Mesendoderm (in vitro differentiated cells): ENCODE measurements at regions not wholly inside any gene's neighbourhood (a gene's known extent, or its start where the extent isn't known, plus 50 kb on each side); places are given as distances from the start of the nearest gene placed in this dataset.

ENCODE experiments used
- DNase-seq: peaks from one replicate; pipeline ENCODE4 v3.0.0; 2013
- H2AK5ac ChIP-seq: 2 replicates; pipeline ENCODE4 v1.6.1; 2013; ENCODE audit warnings: low read length, inconsistent platforms
- H2BK120ac ChIP-seq: 2 replicates; pipeline ENCODE4 v1.6.1; 2013; ENCODE audit warnings: low read depth, mild to moderate bottlenecking, low read length, moderate library complexity, mixed read lengths
- H2BK15ac ChIP-seq: replicated peaks from 2 replicates; pipeline ENCODE4 v1.6.1; 2013; ENCODE audit warnings: low read depth, mild to moderate bottlenecking, moderate library complexity
- H2BK5ac ChIP-seq: 2 replicates; pipeline ENCODE4 v1.6.1; 2013; ENCODE audit warnings: low read length, inconsistent platforms
- H3K18ac ChIP-seq: 2 replicates; pipeline ENCODE4 v1.6.1; 2013; ENCODE audit warnings: mild to moderate bottlenecking, low read length, mixed read lengths
- H3K23ac ChIP-seq: one replicate; pipeline ENCODE4 v1.6.1; 2013; ENCODE audit warnings: low read length
- H3K27ac ChIP-seq: 2 replicates; pipeline ENCODE4 v1.5.1; 2013; ENCODE audit warnings: low read depth, mild to moderate bottlenecking, inconsistent platforms, low read length, moderate library complexity
- H3K27me3 ChIP-seq: 2 replicates; pipeline ENCODE4 v1.6.1; 2013; ENCODE audit warnings: low read length, control low read depth, mild to moderate bottlenecking, inconsistent platforms; ENCODE audit not compliant: insufficient read depth, poor library complexity
- H3K36me3 ChIP-seq: 2 replicates; pipeline ENCODE4 v1.6.1; 2013; ENCODE audit warnings: low read length, inconsistent platforms; ENCODE audit not compliant: control insufficient read depth, insufficient read depth
- H3K4ac ChIP-seq: one replicate; pipeline ENCODE4 v1.6.1; 2013; ENCODE audit warnings: low read depth, mild to moderate bottlenecking, low read length, moderate library complexity
- H3K4me1 ChIP-seq: 2 replicates; pipeline ENCODE4 v1.6.1; 2013; ENCODE audit warnings: low read depth, low read length, inconsistent platforms; ENCODE audit not compliant: control insufficient read depth
- H3K4me2 ChIP-seq: 2 replicates; pipeline ENCODE4 v1.6.1; 2013; ENCODE audit warnings: low read length
- H3K4me3 ChIP-seq: 2 replicates; pipeline ENCODE4 v1.5.1; 2013; ENCODE audit warnings: mild to moderate bottlenecking, low read length
- H3K56ac ChIP-seq: one replicate; pipeline ENCODE4 v1.6.1; 2013; ENCODE audit warnings: low read length
- H3K79me1 ChIP-seq: 2 replicates; pipeline ENCODE4 v1.6.1; 2013; ENCODE audit warnings: low read length, inconsistent platforms
- H3K79me2 ChIP-seq: 2 replicates; pipeline ENCODE4 v1.6.1; 2013; ENCODE audit warnings: mild to moderate bottlenecking, low read length; ENCODE audit not compliant: control insufficient read depth, insufficient read depth
- H3K9ac ChIP-seq: 2 replicates; pipeline ENCODE4 v1.6.1; 2013; ENCODE audit warnings: low read length, inconsistent platforms
- H4K5ac ChIP-seq: one replicate; pipeline ENCODE4 v1.6.1; 2013; ENCODE audit warnings: low read length
- H4K8ac ChIP-seq: one replicate; pipeline ENCODE4 v1.6.1; 2013; ENCODE audit warnings: low read depth, mild to moderate bottlenecking, control low read depth, low read length, moderate library complexity
- WGBS: extraction: QIAGEN DNeasy Blood & Tissue Kit; methylation state at CpG from one replicate; pipeline ENCODE4 v1.1.7; 2013; ENCODE audit warnings: low lambda C conversion rate, missing lambda C conversion rate; ENCODE audit not compliant: insufficient coverage; ENCODE audit errors: extremely low coverage; 5-methylcytosine and 5-hydroxymethylcytosine counted together

GRCh38 chrX:10932842-10933440 is 178.2 kb upstream of the HCCS start:
- DNase-seq: no peak
- Histone ChIP-seq H3K27me3 (no peaks in the 10 kb centered on the region), H2BK15ac (no peak overlapping the region), H3K18ac (no peak overlapping the region), H3K4me3 (no peak overlapping the region), H3K23ac (no peak overlapping the region), H3K9ac (no peak overlapping the region), H3K4me1 (no peaks in the 10 kb centered on the region), H3K79me1 (no peaks in the 10 kb centered on the region), H4K8ac (no peak overlapping the region), H3K56ac (no peak overlapping the region), H3K79me2 (no peaks in the 10 kb centered on the region), H3K36me3 (no peaks in the 10 kb centered on the region), H2BK120ac (no peak overlapping the region), H4K5ac (no peak overlapping the region), H2BK5ac (no peak overlapping the region), H2AK5ac (no peak overlapping the region), H3K4ac (no peak overlapping the region), H3K27ac (no peak overlapping the region), H3K4me2 (no peak overlapping the region)
- WGBS: no CpG with 5 or more reads among the region's 2 CpGs

GRCh38 chrX:10935501-10935900 is 175.6 kb upstream of the HCCS start:
- no CpG with 5 or more reads among the region's 3 CpGs for WGBS

GRCh38 chrX:10936976-10937375 is 174.2 kb upstream of the HCCS start:
- H3K56ac ChIP-seq: no peak overlapping the region
- no peak overlapping the region for H3K4me3 ChIP-seq
- H2BK120ac ChIP-seq: no peak overlapping the region
- H3K27ac ChIP-seq: no peak overlapping the region
- H3K79me1 ChIP-seq: no peaks in the 10 kb centered on the region
- H3K27me3 ChIP-seq: no peaks in the 10 kb centered on the region
- no peak overlapping the region for H4K8ac ChIP-seq
- DNase-seq: no peak
- no peak overlapping the region for H3K23ac ChIP-seq
- H3K79me2 ChIP-seq: no peaks in the 10 kb centered on the region
- no peaks in the 10 kb centered on the region for H3K36me3 ChIP-seq
- H3K4me1 ChIP-seq: no peaks in the 10 kb centered on the region
- H2AK5ac ChIP-seq: no peak overlapping the region
- no peak overlapping the region for H3K18ac ChIP-seq
- H2BK5ac ChIP-seq: no peak overlapping the region
- no peak overlapping the region for H3K9ac ChIP-seq
- H2BK15ac ChIP-seq: no peak overlapping the region
- H4K5ac ChIP-seq: no peak overlapping the region
- H3K4ac ChIP-seq: no peak overlapping the region
- no peak overlapping the region for H3K4me2 ChIP-seq

More at GRCh38 chrX:10935501-10935900, 175.6 kb upstream of the HCCS start:
- no peak for DNase-seq
- Histone ChIP-seq H2AK5ac (no peak overlapping the region), H3K4me3 (no peak overlapping the region), H3K27me3 (no peaks in the 10 kb centered on the region), H3K27ac (no peak overlapping the region), H3K23ac (no peak overlapping the region), H2BK120ac (no peak overlapping the region), H3K36me3 (no peaks in the 10 kb centered on the region), H2BK15ac (no peak overlapping the region), H3K4ac (no peak overlapping the region), H4K5ac (no peak overlapping the region), H3K4me1 (no peaks in the 10 kb centered on the region), H3K9ac (no peak overlapping the region), H3K18ac (no peak overlapping the region), H4K8ac (no peak overlapping the region), H2BK5ac (no peak overlapping the region), H3K4me2 (no peak overlapping the region), H3K79me2 (no peaks in the 10 kb centered on the region), H3K56ac (no peak overlapping the region), H3K79me1 (no peaks in the 10 kb centered on the region)

DNA sequence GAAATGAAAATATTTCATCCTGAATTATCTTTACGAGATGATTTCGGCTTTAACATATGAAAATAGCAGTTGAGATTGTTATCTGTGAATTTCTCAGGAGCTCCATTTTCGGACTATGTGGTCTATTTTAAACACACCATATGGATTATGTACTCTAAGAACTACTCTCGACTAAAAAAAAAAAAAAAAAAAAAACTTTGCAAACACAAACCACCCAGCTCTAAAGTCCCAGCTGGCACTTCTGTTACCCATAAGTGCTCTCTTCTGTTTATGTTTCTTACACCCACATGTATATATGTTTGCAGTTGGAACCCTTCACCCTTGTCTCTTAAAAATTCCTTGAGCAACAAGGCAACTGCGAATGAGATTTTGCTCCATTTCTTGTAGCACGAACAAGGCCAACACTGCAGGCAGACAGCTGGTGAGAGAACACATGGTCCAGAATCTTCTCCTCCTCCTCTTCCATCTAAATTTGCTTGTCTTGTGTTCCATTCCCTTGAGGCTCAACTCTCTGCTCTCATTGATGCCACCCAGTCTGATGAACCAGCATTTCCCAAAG is 172.7 kb upstream of the HCCS start:
- Histone ChIP-seq H3K4me3 (no peak overlapping the region), H4K5ac (no peak overlapping the region), H3K4me2 (no peak overlapping the region), H3K4me1 (no peaks in the 10 kb centered on the region), H2BK120ac (no peak overlapping the region), H3K79me1 (no peaks in the 10 kb centered on the region), H3K36me3 (no peaks in the 10 kb centered on the region), H3K79me2 (no peaks in the 10 kb centered on the region), H3K9ac (no peak overlapping the region), H3K27me3 (no peaks in the 10 kb centered on the region), H4K8ac (no peak overlapping the region), H2AK5ac (no peak overlapping the region), H3K4ac (no peak overlapping the region), H2BK15ac (no peak overlapping the region), H3K18ac (no peak overlapping the region), H3K56ac (no peak overlapping the region), H2BK5ac (no peak overlapping the region), H3K23ac (no peak overlapping the region), H3K27ac (no peak overlapping the region)
- DNase-seq: no peak
- no CpG with 5 or more reads among the region's 6 CpGs for WGBS

DNA sequence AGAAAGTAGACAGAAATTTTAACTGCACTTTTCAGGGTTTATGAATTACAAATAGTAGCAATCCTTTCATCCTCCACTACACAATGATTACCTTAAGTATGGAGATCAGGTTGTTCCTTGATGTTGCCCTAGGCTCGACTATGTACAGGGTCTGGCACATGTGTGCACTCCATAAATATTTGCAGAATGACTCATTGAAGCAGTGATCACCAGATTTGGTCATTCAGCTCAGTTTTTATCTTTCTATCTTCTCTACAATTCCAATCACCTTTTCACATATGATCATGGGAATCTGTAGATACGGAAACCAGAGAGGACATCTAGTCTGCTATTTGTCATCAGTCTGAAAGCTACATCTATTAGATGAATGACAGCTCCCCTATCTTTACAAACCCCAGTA is 171.7 kb upstream of the HCCS start:
- Histone ChIP-seq H4K8ac (no peak overlapping the region), H3K9ac (no peak overlapping the region), H3K4me2 (no peak overlapping the region), H3K79me2 (no peaks in the 10 kb centered on the region), H3K56ac (no peak overlapping the region), H3K23ac (no peak overlapping the region), H3K36me3 (no peaks in the 10 kb centered on the region), H2AK5ac (no peak overlapping the region), H3K4ac (no peak overlapping the region), H3K4me3 (no peak overlapping the region), H4K5ac (no peak overlapping the region), H3K27ac (no peak overlapping the region), H3K27me3 (no peaks in the 10 kb centered on the region), H3K18ac (no peak overlapping the region), H3K4me1 (no peaks in the 10 kb centered on the region), H3K79me1 (no peaks in the 10 kb centered on the region), H2BK120ac (no peak overlapping the region), H2BK5ac (no peak overlapping the region), H2BK15ac (no peak overlapping the region)
- no CpG with 5 or more reads among the region's 2 CpGs for WGBS
- no peak for DNase-seq
